AG04449 (cell line): ENCODE measurements at regions not wholly inside any gene's neighbourhood (a gene's known extent, or its start where the extent isn't known, plus 50 kb on each side); places are given as distances from the start of the nearest gene placed in this dataset.

Source experiments
- CTCF ChIA-PET: fragments of 350-600 bp; formaldehyde crosslinking; extraction: SDS; loops from one replicate; lab custom pipeline; 2021; ENCODE audit warnings: antibody characterized with exemption; lab: Yijun Ruan, JAX
- POLR2A ChIA-PET: fragments of 400-600, 350-600 bp; formaldehyde crosslinking; extraction: SDS; loops from one replicate; lab custom pipeline; 2020; ENCODE audit warnings: antibody characterized with exemption, inconsistent platforms; lab: Yijun Ruan, JAX
- DNase-seq: peaks from one replicate; pipeline ENCODE4 v3.0.0-alpha.2; 2010; ENCODE audit warnings: low read depth, low spot score
- H3K4me3 ChIP-seq: 2 replicates; pipeline ENCODE4 v1.5.1; 2011; ENCODE audit warnings: low read depth, mild to moderate bottlenecking, control low read depth, low read length
- CTCF ChIP-seq: IDR thresholded peaks from one replicate; pipeline ENCODE4 v1.5.1; 2011; ENCODE audit warnings: mild to moderate bottlenecking, moderate library complexity, low read length, control low read depth, inconsistent platforms; ENCODE audit not compliant: insufficient read depth; ENCODE audit errors: missing control alignments

DNA sequence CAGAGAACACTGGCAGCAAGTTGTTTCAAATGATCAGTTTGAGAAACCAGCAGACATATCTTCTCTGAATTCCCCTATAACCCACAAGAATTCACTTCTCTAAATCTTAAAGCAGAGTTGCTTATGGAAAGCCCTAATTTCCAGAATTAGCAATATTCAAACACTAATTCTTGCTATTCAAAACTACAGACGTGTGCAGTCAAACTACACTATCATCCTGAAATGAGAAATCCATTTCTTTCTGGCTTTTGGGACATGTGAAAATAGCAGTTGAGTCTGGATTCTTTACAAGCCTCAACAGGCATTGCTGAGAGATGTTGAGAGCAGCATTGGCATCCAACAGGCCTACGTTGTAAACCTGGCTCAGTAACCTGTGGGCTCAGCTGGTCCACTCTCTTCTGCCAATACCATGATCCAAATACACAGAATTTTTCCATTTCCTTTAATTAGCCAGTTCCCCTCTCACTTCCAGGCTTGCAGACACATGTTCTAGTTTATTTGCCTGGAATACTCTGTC is 74.6 kb upstream of the TMTC1 start:
- DNase-seq, result no peak
- H3K4me3 ChIP-seq, result no peak overlapping the region
- POLR2A ChIA-PET, result no interaction called here
- TF ChIP-seq CTCF, result no peak
- CTCF ChIA-PET, result no interaction called here

GRCh38 chr12:29847246-29847645 is 63.5 kb upstream of the TMTC1 start:
- DNase-seq, result no peak
- CTCF ChIA-PET, result no interaction called here
- TF ChIP-seq CTCF, result no peak
- H3K4me3 ChIP-seq, result no peak overlapping the region
- POLR2A ChIA-PET, result no interaction called here

GRCh38 chr12:29844667-29845066 is 60.9 kb upstream of the TMTC1 start:
- POLR2A ChIA-PET, result no interaction called here
- CTCF ChIA-PET, result no interaction called here
- H3K4me3 ChIP-seq, result no peak overlapping the region
- TF ChIP-seq CTCF, result no peak
- no peak for DNase-seq

- ChIA-PET CTCF (no interaction called here), POLR2A (no interaction called here)
- no peak for DNase-seq
- no peak overlapping the region for H3K4me3 ChIP-seq
- no peak for TF ChIP-seq CTCF
Observed at GRCh38 chr12:29843036-29843435, 59.3 kb upstream of the TMTC1 start.

DNA sequence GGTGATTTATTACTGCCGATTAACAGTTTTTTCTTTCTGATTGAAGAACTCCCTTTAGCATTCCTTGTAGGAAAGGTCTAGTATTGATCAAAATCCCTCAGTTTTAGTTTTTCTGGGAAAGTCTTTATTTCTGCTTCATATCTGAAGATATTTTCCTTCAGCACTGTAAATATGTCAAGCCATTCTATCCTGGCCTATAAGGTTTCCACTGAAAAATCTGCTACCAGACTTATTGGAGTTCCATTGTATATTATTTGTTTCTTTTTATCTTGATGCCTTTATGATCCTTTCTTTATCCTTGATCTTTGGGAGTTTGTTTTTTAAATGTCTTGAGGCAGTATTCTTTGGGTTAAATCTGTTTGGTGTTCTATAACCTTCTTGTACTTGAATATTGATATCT is 55.0 kb upstream of the TMTC1 start:
- CTCF ChIA-PET, result no interaction called here
- no peak for TF ChIP-seq CTCF
- no peak for DNase-seq
- no peak overlapping the region for H3K4me3 ChIP-seq
- POLR2A ChIA-PET, result no interaction called here
